HG03280 (cell line): ENCODE measurements at regions not wholly inside any gene's neighbourhood (a gene's known extent, or its start where the extent isn't known, plus 50 kb on each side); places are given as distances from the start of the nearest gene placed in this dataset.

Experiments
- ATAC-seq: cut with Tn5 transposase; IDR thresholded peaks from one replicate; pipeline ENCODE4 v1.9.1; 2021; ENCODE audit warnings: mild to moderate bottlenecking, moderate library complexity; ENCODE audit not compliant: unreplicated experiment

DNA sequence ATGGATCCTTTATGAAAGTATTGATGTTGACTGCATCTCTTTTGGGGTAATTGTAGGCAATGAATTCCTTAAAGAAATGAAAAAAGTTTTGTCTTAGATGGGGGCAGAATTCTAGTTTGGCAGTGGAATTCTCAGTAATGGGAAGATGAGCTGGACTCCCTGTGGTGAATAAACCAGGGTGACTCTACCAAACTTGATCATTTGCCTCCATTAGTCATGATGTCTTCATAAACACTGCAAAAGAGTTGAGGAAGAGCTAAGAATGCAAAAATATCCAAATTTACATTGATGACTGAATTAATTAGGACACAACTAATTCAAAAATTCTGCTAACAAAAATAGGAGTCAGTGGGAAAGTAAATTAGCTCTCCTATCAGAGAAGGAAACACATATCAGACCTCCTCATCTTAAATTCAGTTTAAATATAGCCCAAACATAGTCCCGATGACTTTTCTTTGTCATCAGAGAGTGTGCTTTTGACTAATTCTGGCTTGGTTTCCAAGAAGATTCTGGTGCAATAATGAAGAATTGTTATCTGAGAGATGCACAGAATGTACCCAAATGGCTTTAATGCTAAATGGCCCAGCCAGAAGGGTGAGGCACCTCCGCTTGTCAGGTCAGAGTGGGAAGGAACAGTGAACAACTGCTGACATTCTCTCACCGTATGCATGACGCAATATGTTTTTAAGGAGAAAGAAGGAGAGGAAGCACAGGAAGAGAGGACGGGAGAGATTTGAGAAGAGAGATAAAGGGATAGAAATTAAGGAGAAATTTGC, 525.1 kb downstream of the LMO4 start:
- no peak for ATAC-seq

GRCh38 chr1:87863317-87863716, 534.6 kb downstream of the LMO4 start:
- no peak for ATAC-seq

DNA sequence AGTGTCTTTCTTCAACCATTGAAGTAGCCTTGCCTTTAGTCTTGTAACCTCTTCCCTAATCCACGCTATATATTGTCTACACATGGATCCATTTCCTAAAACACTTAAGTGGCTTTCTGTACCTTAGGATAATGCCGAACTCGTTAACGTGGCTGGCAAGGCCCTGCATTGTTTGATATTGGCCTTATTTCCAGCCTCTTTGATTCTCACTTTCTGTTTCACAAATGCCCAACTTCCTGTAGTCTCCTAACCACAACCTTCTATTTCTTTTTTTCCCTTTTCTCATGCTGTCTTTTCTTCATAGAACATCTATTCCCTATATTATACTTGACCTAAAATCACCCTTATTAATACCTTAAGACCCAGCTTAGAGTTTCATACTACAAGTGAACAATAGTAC, 536.0 kb downstream of the LMO4 start:
- ATAC-seq = no peak

DNA sequence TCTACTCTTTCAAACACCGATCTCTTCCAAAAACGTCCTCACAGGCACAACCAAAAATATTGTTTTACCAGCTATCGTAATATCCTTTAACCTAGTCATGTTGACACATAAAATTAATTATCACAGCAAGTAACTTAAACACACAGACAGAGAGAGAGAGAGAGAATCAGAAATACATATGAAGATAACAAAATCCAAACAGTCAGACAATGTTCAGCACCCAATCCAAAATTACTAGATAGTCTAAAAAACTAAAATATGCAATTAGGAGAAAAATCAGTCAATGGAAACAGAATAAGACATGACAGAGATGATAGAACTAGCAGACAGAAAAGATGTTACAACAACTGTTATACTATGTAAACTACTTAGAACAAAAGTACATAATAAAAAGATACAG, 537.7 kb downstream of the LMO4 start:
- no peak for ATAC-seq

DNA sequence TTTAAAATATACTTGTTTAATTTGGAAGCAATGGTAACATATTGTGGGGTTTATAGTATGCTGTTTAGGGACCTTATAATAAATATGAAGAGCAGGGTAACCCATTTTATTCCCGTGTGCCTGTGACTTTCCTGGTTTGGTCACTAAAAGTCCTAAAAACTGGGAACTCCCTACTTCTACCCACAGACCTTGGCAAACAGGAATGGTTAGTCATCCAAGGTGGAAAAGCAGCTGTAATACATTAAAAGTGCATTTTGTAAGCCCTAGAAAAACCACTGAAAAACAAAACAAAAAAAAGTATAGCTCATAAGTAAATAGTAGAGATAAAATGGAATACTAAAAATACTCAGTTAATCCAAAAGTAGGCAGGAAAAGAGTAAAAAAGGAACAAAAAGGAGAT, 538.9 kb downstream of the LMO4 start:
- ATAC-seq = no peak

DNA sequence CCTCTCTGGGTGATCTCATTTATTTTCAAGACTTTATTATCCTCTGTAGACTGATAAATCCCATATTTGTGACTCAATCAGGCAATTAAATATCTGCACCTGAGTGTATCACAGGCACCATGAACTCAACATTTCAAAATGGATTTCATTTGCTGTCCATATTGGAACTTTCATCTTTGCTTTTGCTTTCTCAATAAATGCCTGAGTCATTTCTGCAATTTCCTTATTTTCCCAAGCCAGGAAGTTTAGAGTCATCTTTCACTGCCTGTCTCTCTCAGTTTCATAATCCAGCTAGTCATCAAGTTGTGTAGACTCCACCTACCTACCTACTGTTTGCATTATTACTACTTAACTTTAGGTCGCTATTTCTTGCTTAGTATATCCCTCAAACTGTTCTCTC, 540.9 kb downstream of the LMO4 start:
- no peak for ATAC-seq

DNA sequence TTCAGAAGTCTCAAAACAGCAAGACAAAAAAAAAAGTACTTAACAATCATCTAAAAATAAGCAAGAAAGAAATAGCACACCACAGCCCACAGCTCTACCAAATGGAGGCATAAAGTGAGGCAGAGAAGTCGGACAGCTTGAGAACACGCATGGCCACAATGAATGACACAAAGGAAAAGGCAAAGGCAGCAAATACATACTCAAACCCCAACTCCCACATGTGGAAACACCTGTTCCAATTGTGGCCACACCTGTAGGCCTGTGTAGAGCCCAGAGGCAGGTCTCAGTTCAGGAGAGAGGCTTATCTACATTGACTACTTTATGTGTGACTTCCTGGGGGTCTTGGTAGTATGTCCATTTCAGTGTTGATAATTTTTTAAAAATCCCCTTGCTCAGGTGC, 543.5 kb downstream of the LMO4 start:
- no peak for ATAC-seq

DNA sequence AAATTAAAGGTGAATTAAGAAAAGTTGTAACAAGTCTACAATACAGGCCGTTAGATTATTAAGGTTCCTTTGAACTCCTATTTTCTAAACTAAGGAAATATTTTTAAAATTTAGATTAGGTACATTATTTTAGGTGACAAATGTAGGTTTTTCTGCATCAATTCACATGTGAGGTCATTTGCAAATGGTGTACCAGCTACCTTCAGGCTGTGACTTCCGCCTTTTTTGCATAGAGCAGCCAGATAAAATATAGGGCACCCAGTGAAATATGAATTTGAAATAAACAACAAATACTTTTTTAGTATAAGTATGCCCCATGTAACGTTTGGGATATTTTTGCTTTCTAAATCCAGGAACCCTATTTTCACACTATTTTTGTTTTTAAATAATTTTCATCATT, 544.0 kb downstream of the LMO4 start:
- ATAC-seq = no peak

GRCh38 chr1:87878873-87879272, 550.2 kb downstream of the LMO4 start:
- ATAC-seq = no peak

DNA sequence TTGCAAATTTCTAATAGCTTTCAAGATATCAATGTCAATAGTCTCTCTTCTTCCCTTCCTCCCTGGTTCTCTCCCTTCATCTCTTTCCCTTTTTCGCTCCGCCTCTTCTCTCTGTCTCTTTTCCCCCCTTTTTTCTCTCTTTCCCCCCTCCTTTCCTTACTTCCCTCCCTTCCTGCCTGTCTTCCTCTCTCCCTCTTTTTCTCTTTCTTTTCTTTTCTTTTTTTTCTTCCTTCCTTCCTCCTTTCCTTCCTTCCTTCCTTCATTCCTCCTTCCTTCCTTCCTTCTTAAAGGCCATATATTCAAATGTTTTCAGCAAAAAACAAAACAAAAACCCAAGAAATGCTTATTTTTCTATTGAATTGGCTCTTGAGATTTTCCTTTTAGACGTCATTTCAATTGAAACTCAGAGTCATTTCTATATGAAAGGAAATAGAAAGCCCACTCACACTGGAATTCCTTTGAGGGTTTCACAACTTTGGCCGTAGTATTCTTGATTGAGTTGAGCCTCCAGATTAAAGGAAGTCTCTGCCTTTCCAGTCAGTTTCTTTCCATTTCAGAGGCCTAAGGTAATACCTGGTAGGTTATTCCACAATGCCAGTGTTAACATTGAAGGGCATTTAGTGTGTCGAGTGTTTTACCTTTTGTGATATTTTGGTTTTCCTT, 551.5 kb downstream of the LMO4 start:
- ATAC-seq = no peak

- ATAC-seq = no peak
Measured at GRCh38 chr1:87880764-87881163, 552.1 kb downstream of the LMO4 start.

DNA sequence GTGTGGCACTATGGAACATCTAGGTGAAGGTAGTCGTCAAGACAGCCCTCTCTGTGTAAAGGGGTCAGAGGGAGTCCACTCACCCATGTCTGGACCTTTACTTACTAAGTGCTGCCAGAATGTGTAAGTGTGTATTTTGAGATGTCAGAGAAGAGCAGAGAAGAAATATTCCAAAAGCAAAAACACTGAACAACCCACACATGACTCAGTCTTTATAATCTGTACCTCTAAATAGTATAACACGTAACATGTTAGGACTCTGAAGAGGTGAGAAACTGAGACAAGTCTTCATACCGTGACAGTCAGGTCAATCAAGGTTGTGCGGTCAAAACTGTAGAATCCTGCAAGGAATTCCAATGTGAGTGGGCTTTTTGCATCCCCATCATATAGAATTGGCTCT, 555.2 kb downstream of the LMO4 start:
- no peak for ATAC-seq

DNA sequence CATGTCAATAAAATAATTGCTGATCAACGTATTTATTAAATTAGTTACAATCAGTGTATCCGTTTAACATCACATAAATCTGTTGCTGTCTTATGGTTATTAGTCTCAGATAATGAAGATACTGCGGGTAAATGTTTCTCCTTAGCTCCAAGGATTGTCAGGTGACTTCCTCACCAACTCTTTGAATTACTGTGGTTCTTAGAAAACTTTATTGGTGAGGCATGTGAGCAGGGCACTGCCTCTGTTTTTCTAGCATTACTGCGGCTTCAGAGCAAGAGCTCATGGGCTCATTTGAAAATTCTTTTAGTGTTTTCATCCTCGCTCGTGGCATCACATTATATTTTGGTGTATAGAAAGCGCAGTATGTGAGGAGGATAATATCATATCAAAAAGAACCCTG, 555.9 kb downstream of the LMO4 start:
- no peak for ATAC-seq

- no peak for ATAC-seq
Measured at GRCh38 chr1:87885278-87886025, 556.8 kb downstream of the LMO4 start.

- no peak for ATAC-seq
Measured at GRCh38 chr1:87887100-87887499, 558.4 kb downstream of the LMO4 start.

DNA sequence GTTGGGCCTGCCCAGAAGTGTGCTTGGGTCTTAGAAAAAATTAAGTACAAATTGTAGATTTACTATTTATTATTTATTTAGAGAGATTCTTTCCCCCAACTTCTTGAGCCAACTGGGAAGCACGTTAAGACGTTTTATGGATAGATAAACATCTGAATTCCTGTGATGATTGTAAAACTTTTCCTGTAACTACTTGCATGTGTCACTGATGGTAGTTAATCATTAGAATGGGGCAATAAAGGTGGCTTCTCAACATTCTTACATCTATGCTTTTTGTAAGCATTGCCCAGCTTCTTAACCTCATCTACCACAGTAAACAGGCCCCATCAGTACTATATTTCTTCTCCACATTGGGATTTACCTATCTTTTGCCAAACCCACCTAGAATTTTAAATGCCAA, 559.8 kb downstream of the LMO4 start:
- ATAC-seq = no peak

DNA sequence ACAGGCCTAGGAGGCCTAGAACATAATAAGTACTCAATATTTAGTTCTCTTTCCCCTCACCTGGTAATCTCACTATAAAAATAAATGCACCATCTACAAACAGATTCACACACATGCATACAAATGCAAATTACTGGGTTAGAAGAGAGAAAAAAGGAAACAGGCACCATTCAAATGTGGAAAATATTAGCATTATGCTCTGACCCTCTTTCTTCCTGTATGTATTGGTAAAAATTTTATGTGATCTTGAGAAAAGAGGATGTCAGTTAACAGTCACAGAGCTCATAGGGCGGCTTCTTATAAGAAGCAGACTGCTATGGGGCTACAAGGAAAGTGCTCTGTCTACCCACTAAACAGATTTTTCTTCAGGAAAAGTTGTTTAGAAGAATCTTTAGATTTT, 565.4 kb downstream of the LMO4 start:
- no peak for ATAC-seq

DNA sequence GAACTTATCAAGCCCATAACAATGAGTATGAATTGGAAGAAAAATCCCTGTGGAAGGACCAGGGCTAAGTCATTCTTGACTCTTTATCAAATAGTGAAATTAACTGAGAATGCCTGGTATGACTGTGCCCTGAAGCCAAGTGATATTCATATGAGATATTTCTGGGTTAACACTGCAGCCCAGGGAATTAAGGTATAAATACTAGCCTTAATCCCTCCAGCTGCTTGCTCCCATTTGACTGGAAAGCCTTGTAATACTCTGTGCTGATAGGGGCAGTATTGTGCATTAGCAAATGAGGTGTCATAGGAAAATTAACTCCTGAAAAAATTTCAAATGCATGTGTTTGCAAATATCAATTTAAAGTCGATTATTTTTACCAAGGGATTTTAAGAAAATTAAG, 568.8 kb downstream of the LMO4 start:
- no peak for ATAC-seq

DNA sequence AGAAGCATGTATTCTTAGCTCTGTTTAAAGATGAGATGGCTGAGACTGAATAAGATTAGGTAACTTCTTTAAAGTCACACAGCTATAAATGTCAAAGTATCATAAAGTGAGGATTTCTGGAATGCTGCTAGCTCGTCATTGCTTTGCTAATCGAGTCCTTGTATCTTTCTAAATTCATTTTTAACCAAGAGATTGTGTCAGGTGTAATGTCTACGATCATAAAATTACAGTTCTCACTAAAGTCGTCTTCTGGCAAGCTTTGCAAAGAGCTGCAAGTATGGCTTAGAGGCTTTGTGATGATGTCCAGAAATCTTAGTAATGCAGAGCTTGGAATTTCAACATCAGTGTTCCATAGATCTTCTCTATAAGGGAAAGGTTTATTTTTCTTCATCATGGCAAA, 569.8 kb downstream of the LMO4 start:
- ATAC-seq = no peak

DNA sequence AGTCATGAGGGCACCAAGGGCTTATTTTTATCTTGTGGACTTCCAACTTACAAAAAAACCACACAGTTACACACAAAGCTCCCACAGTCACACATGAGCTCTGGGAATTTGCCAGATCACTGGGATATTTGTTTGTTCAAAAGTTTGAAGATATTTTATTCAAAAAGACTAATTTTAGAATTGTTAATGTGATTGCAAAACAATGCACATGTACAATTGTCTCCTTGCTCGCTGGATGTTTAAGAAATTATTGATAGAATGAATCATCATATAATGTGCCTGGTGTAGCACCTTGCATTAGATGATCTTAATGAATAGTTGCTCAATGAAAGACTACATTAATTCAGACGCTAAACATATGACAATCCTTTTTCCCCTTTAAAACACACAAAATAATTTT, 570.3 kb downstream of the LMO4 start:
- no peak for ATAC-seq

- ATAC-seq = no peak
Measured at GRCh38 chr1:87899746-87900145, 571.1 kb downstream of the LMO4 start.

- ATAC-seq = no peak
Measured at GRCh38 chr1:87902830-87903229, 574.1 kb downstream of the LMO4 start.
